ENCODE measurements at regions not wholly inside any gene's neighbourhood (a gene's known extent, or its start where the extent isn't known, plus 50 kb on each side); places are given as distances from the start of the nearest gene placed in this dataset.

- Histone ChIP-seq H3K27me3 (replicated peaks in 1 of 4; ENCODE audit: control extremely low read depth in 1 of 4, control insufficient read depth in 3 of 4, insufficient read depth in 4 of 4, low read length in 3 of 4) (no peaks in the 10 kb centered on the region), H2AFZ (ENCODE audit: insufficient read depth, low read depth, low read length, poor library complexity, severe bottlenecking) (no peak overlapping the region), H3K4me3 (ENCODE audit: control extremely low read depth in 1 of 5, extremely low read depth in 1 of 5, insufficient read depth in 1 of 5, low read depth in 2 of 5, low read length in 4 of 5) (no peak overlapping the region), H3K36me3 (replicated peaks in 1 of 2; ENCODE audit: control extremely low read depth in 1 of 2, control insufficient read depth in 1 of 2, extremely low read depth in 1 of 2, insufficient read depth in 2 of 2, low read length in 1 of 2) (no peaks in the 10 kb centered on the region), H3K79me2 (ENCODE audit: control insufficient read depth, insufficient read depth, low read length) (no peaks in the 10 kb centered on the region), H3K27ac (ENCODE audit: low read length in 2 of 2) (no peak overlapping the region), H3K9me3 (ENCODE audit: control extremely low read depth in 1 of 3, control insufficient read depth in 2 of 3, insufficient read depth in 1 of 3, low read length in 2 of 3) (no peaks in the 10 kb centered on the region), H3K4me2 (replicated peaks; ENCODE audit: low read depth, low read length, poor library complexity, severe bottlenecking) (no peak overlapping the region), H4K20me1 (ENCODE audit: control insufficient read depth, insufficient read depth, low read length, poor library complexity, severe bottlenecking) (no peaks in the 10 kb centered on the region), H3K9ac (ENCODE audit: low read length) (no peak overlapping the region), H3K4me1 (ENCODE audit: control insufficient read depth in 2 of 2, insufficient read depth in 2 of 2, low read length in 2 of 2) (peaks cover 71 to 74% of the 10 kb centered on the region in 2 donors)
- ATAC-seq (ENCODE audit: low read depth) (no peak), DNase-seq (no peak)
- H3K9me3 Mint-ChIP-seq (ENCODE audit: insufficient read depth), result no peaks in the 10 kb centered on the region
- no peak overlapping the region for H3K27ac Mint-ChIP-seq
- no peak overlapping the region for H3K4me3 Mint-ChIP-seq
- ChIA-PET CTCF (interaction anchor here (1.0 to 1.5 kb wide), 2 partner anchors 17 to 116 kb away, joined by 3 to 4 read pairs; no protein-coding TSS in a partner anchor), POLR2A (interaction anchor here (1.0 kb wide), 1 partner anchor 12 kb away, joined by 3 read pairs; no protein-coding TSS in a partner anchor)
- WGBS (ENCODE audit: insufficient coverage), result 100% methylated on average over 3 of the region's 3 CpGs
- no peak for TF ChIP-seq CTCF (IDR thresholded peaks at IDR 0.05)
- TF ChIP-seq EZH2 (IDR thresholded peaks at IDR 0.05; ENCODE audit: borderline replicate concordance, insufficient read depth, low read depth, low read length, poor library complexity, severe bottlenecking), result no peak
- intact Hi-C loops (cut with micrococcal nuclease), result no loop called here
- no peaks in the 10 kb centered on the region for H3K27me3 Mint-ChIP-seq
- H3K4me1 Mint-ChIP-seq, result peaks cover 65% of the 10 kb centered on the region
These were observed 66.6 kb upstream of the PELI1 start for GRCh38 chr2:64210816-64211215.

- no peaks in the 10 kb centered on the region for H3K36me3 ChIP-seq (replicated peaks in 1 of 2; ENCODE audit: control extremely low read depth in 1 of 2, control insufficient read depth in 1 of 2, extremely low read depth in 1 of 2, insufficient read depth in 2 of 2, low read length in 1 of 2)
- no peak for TF ChIP-seq CTCF (IDR thresholded peaks at IDR 0.05)
- no peak for TF ChIP-seq EZH2 (IDR thresholded peaks at IDR 0.05; ENCODE audit: borderline replicate concordance, insufficient read depth, low read depth, low read length, poor library complexity, severe bottlenecking)
- peak overlapping the region; percentile 2 for H2AFZ ChIP-seq (ENCODE audit: insufficient read depth, low read depth, low read length, poor library complexity, severe bottlenecking)
- no peak overlapping the region for H3K9ac ChIP-seq (ENCODE audit: low read length)
- peak overlapping the region; percentile 89 to 98 for H3K27ac ChIP-seq (ENCODE audit: low read length in 2 of 2)
- no peaks in the 10 kb centered on the region for H3K79me2 ChIP-seq (ENCODE audit: control insufficient read depth, insufficient read depth, low read length)
- intact Hi-C loops (cut with micrococcal nuclease), result no loop called here
- no peak overlapping the region for H3K4me2 ChIP-seq (replicated peaks; ENCODE audit: low read depth, low read length, poor library complexity, severe bottlenecking)
- no peaks in the 10 kb centered on the region for H4K20me1 ChIP-seq (ENCODE audit: control insufficient read depth, insufficient read depth, low read length, poor library complexity, severe bottlenecking)
- no peaks in the 10 kb centered on the region for H3K27me3 Mint-ChIP-seq
- H3K9me3 ChIP-seq (ENCODE audit: control extremely low read depth in 1 of 3, control insufficient read depth in 2 of 3, insufficient read depth in 1 of 3, low read length in 2 of 3), result no peaks in the 10 kb centered on the region
- 97% methylated on average over 6 of the region's 6 CpGs for WGBS (ENCODE audit: insufficient coverage)
- peak overlapping the region; percentile 69 for H3K27ac Mint-ChIP-seq
- no peaks in the 10 kb centered on the region for H3K27me3 ChIP-seq (replicated peaks in 1 of 4; ENCODE audit: control extremely low read depth in 1 of 4, control insufficient read depth in 3 of 4, insufficient read depth in 4 of 4, low read length in 3 of 4)
- H3K4me1 ChIP-seq (ENCODE audit: control insufficient read depth in 2 of 2, insufficient read depth in 2 of 2, low read length in 2 of 2), result peaks cover 72 to 79% of the 10 kb centered on the region in 2 donors
- POLR2A ChIA-PET, result no interaction called here
- H3K4me3 ChIP-seq (ENCODE audit: control extremely low read depth in 1 of 5, extremely low read depth in 1 of 5, insufficient read depth in 1 of 5, low read depth in 2 of 5, low read length in 4 of 5), result no peak overlapping the region
- DNase-seq (no peak), ATAC-seq (ENCODE audit: low read depth) (no peak)
- peaks cover 67% of the 10 kb centered on the region for H3K4me1 Mint-ChIP-seq
- H3K4me3 Mint-ChIP-seq, result no peak overlapping the region
- no peaks in the 10 kb centered on the region for H3K9me3 Mint-ChIP-seq (ENCODE audit: insufficient read depth)
- CTCF ChIA-PET, result interaction anchor here (1.3 to 2.0 kb wide), 3 partner anchors 17 to 116 kb away, joined by 3 to 9 read pairs (median 4); no protein-coding TSS in a partner anchor
These were observed 67.2 kb upstream of the PELI1 start for GRCh38 chr2:64211276-64211921.

All from B cell (primary cell).